AG10803 (cell line): ENCODE measurements at regions not wholly inside any gene's neighbourhood (a gene's known extent, or its start where the extent isn't known, plus 50 kb on each side); places are given as distances from the start of the nearest gene placed in this dataset.

Experiments
- DNase-seq: peaks from one replicate; pipeline ENCODE4 v3.0.0; 2010; ENCODE audit warnings: low read depth
- H3K4me3 ChIP-seq: 2 replicates; pipeline ENCODE4 v1.5.1; 2011; ENCODE audit warnings: mild to moderate bottlenecking, low read length, control low read depth
- CTCF ChIP-seq: conservative IDR thresholded peaks from 2 replicates; pipeline ENCODE4 v1.5.1; 2011; ENCODE audit warnings: mild to moderate bottlenecking, low read length, control low read depth, inconsistent platforms

- no peak for DNase-seq
- TF ChIP-seq CTCF = no peak
- peak overlapping the region; percentile 81 for H3K4me3 ChIP-seq
Observed at GRCh38 chr13:50078895-50079654, 63.8 kb downstream of the KCNRG start.

GRCh38 chr13:50079655-50080202 lies 64.5 kb downstream of the KCNRG start:
- TF ChIP-seq CTCF = no peak
- no peak for DNase-seq
- peak overlapping the region; percentile 81 for H3K4me3 ChIP-seq

DNA sequence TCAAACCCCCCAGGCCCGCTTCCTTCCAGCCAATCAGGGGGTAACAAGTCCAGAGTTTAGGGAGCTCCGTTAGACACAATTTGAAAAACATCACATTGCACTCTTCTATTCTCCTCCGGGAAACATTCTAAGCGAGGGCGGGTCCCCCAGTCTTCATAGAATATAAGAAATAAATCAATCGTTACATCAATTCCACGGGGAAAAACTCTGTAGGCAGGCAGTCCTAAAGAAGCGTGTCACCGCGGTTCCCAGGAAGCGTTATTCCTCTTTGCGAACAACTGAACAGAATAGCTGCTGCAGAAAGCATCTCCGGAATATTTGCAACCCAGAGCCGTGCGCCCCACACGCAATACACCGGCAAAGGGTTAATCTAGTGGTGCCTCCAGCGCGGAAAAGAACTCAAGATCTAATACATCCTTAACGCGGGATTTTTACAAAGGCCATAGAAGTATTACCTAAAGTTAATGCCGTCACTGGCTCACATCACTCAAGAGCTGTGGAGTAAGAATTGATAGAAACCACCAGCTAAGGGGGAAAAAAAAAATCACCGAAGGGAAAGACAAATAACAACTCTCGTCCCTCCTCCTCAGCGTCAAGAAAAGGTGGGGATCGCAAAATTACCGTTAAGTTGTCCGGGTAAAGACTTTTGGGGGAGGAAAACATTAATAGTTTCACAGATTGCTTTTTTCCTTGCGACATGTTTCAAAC lies 65.1 kb downstream of the KCNRG start:
- no peak for TF ChIP-seq CTCF
- peak; percentile 46 for DNase-seq
- peak overlapping the region; percentile 81 for H3K4me3 ChIP-seq

GRCh38 chr13:50080911-50081678 lies 65.9 kb downstream of the KCNRG start:
- DNase-seq = no peak
- TF ChIP-seq CTCF = no peak
- peak overlapping the region; percentile 81 for H3K4me3 ChIP-seq

DNA sequence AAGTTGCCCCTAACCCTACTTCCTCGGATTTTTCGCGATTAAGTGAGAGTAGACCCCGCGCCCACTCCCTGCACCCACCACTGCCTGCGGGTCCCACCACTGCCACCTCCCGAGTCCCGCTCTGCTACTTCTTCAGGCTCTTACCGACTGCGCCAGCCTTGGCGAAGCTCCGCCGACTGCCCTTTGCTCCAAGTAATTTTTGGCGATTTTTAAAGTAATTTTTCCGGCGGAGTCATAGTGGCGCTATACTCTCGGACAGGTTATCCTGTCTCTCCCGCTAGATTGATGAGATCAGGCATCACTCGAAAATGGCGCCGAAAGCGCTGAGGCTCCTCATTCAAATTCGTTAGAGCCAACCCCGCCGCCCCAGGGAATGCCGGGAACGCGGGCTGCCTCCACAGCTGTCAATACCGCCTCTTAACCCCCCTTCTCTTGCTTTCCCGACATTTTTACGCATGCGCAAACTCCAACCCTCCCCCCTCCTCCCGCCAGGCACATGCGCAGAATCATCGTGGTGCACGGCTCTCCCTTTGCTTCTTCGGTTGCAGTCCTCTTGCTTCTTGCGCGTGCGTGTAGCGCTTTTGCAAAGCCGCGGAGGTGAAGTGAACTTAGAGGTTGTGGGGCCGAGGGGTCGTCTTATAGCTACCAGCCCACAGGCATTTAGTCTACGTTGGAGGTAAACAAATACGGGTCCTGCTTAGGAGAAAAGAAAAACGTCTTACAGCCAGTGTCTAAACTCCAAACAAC lies 66.6 kb downstream of the KCNRG start:
- DNase-seq = peak; percentile 98
- TF ChIP-seq CTCF = peak; percentile 29; the same call in 1 of the 2 replicates
- peak overlapping the region; percentile 85 for H3K4me3 ChIP-seq

GRCh38 chr13:50082426-50083281 lies 67.4 kb downstream of the KCNRG start:
- peak; percentile 64 for DNase-seq
- peak overlapping the region; percentile 85 for H3K4me3 ChIP-seq
- no peak for TF ChIP-seq CTCF
